ENCODE measurements at regions not wholly inside any gene's neighbourhood (a gene's known extent, or its start where the extent isn't known, plus 50 kb on each side); places are given as distances from the start of the nearest gene placed in this dataset.

DNA sequence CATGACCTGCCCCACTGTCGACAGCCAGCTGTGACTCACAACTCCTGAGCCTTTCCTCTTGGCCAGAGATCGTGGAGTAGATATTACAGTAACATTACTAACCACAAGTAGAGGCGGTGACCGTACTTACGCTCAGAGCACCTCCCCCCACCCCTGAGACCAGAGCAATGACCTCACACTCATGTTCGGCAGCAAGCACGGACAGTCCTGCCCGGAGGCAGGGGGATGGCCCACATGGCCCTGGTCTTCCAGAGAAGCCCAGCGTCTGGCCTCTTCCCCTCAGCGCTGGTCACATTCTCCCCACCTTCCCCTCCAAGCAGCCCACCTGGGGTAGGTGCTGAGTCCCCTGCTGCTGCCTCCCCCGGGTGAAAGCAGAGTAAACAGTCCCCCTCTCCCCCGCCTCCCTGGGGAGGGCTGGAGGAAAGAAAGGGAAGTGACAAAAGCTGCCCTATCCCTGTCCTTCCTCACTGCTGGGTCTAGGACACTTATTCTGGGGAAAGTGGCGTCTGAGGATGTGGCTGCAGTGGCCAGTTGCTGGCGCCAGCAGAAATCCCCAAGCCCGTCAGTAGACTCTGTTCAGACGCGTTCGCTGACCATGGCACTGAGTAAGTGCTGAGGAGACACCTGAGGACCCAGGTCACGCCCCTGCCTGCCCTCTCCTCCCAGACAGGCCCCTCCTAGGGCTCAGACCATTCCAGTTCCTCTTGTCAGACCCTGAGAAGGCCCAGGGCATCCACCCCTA is 68.5 kb downstream of the MRPL14 start:
- intact Hi-C loops (cut with micrococcal nuclease) = loop anchor here (1.0 to 2.0 kb wide), 5 partner anchors 15 to 106 kb away; no protein-coding TSS in a partner anchor
- BruUV-seq (replicated peaks) = TSS peak; percentile 92
- Histone ChIP-seq H3K27ac (ENCODE audit: extremely low read depth, low read depth, low read length) (peak overlapping the region; percentile 97), H3K4me2 (ENCODE audit: insufficient read depth, low read length) (peak overlapping the region; percentile 81), H2AFZ (ENCODE audit: low read depth, low read length) (peak overlapping the region; percentile 90), H3K79me2 (ENCODE audit: control insufficient read depth, insufficient read depth, low read length) (no peaks in the 10 kb centered on the region), H3K9me3 (replicated peaks; ENCODE audit: control insufficient read depth, insufficient read depth, low read depth, low read length) (peaks cover 15% of the 10 kb centered on the region), H3K36me3 (ENCODE audit: control insufficient read depth, insufficient read depth, low read length) (no peaks in the 10 kb centered on the region; the same call in 2 of the 3 replicates), H3K4me1 (replicated peaks in 1 of 2; ENCODE audit: control insufficient read depth in 2 of 2, insufficient read depth in 2 of 2, low read length in 2 of 2) (peaks cover 52 to 63% of the 10 kb centered on the region in 2 experiments), H3K9ac (ENCODE audit: insufficient read depth in 1 of 2, low read depth in 2 of 2, low read length in 2 of 2) (peak overlapping the region; percentile 73 to 93), H4K20me1 (replicated peaks; ENCODE audit: control insufficient read depth, insufficient read depth, low read length) (no peaks in the 10 kb centered on the region), H3K4me3 (peak overlapping the region; percentile 21; the same call in 1 of the 2 replicates), H3K27me3 (ENCODE audit: control insufficient read depth in 2 of 2, insufficient read depth in 2 of 2, low read length in 2 of 2) (no peaks in the 10 kb centered on the region), H3K9me1 (ENCODE audit: control insufficient read depth, insufficient read depth, low read length) (no peaks in the 10 kb centered on the region)
- in situ Hi-C loops (cut with MboI) = loop anchor here (5.0 kb wide), 1 partner anchor 286 kb away; the partner anchor contains the start of gene VEGFA
- DNase-seq (ENCODE audit: extremely low read depth in 1 of 4, low spot score in 3 of 4) = peak; percentile 96 to 99 (median 98)
- POLR2A ChIA-PET = interaction anchor here (0.6 to 2.5 kb wide), 27 partner anchors 8 to 719 kb away, joined by 3 to 16 read pairs (median 3); partner anchors contain the start of gene GTPBP2
- WGBS (ENCODE audit: insufficient coverage, low coverage, missing lambda C conversion rate) = 6% methylated on average over 18 of the region's 19 CpGs
- peak; percentile 100 for FAIRE-seq
- CTCF ChIA-PET (ENCODE audit: low intra/inter-chr PET ratio) = no interaction called here
- ATAC-seq = peak; percentile 93
- 0 out of 2 replicates have a peak, but pooled peaks have one; percentile 12 for TF ChIP-seq HDGF (IDR thresholded peaks at IDR 0.05)
- peak; percentile 89; the same call in 1 of the 2 replicates for TF ChIP-seq ZKSCAN8 (CRISPR knock-in tag; IDR thresholded peaks at IDR 0.05)
- TF ChIP-seq PHF20 (IDR thresholded peaks at IDR 0.05; ENCODE audit: partially characterized antibody) = no peak
- TF ChIP-seq, protein P1, sequence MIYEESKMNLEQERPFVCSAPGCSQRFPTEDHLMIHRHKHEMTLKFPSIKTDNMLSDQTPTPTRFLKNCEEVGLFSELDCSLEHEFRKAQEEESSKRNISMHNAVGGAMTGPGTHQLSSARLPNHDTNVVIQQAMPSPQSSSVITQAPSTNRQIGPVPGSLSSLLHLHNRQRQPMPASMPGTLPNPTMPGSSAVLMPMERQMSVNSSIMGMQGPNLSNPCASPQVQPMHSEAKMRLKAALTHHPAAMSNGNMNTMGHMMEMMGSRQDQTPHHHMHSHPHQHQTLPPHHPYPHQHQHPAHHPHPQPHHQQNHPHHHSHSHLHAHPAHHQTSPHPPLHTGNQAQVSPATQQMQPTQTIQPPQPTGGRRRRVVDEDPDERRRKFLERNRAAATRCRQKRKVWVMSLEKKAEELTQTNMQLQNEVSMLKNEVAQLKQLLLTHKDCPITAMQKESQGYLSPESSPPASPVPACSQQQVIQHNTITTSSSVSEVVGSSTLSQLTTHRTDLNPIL (CRISPR knock-in tag; IDR thresholded peaks at IDR 0.05) = peak; percentile 92
- TF ChIP-seq, protein P2, sequence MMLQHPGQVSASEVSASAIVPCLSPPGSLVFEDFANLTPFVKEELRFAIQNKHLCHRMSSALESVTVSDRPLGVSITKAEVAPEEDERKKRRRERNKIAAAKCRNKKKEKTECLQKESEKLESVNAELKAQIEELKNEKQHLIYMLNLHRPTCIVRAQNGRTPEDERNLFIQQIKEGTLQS (IDR thresholded peaks at IDR 0.05) = peak; percentile 98
- TF ChIP-seq, protein P2 (CRISPR knock-in tag; conservative IDR thresholded peaks at IDR 0.05) = peak; percentile 95
- TF ChIP-seq, protein P3, sequence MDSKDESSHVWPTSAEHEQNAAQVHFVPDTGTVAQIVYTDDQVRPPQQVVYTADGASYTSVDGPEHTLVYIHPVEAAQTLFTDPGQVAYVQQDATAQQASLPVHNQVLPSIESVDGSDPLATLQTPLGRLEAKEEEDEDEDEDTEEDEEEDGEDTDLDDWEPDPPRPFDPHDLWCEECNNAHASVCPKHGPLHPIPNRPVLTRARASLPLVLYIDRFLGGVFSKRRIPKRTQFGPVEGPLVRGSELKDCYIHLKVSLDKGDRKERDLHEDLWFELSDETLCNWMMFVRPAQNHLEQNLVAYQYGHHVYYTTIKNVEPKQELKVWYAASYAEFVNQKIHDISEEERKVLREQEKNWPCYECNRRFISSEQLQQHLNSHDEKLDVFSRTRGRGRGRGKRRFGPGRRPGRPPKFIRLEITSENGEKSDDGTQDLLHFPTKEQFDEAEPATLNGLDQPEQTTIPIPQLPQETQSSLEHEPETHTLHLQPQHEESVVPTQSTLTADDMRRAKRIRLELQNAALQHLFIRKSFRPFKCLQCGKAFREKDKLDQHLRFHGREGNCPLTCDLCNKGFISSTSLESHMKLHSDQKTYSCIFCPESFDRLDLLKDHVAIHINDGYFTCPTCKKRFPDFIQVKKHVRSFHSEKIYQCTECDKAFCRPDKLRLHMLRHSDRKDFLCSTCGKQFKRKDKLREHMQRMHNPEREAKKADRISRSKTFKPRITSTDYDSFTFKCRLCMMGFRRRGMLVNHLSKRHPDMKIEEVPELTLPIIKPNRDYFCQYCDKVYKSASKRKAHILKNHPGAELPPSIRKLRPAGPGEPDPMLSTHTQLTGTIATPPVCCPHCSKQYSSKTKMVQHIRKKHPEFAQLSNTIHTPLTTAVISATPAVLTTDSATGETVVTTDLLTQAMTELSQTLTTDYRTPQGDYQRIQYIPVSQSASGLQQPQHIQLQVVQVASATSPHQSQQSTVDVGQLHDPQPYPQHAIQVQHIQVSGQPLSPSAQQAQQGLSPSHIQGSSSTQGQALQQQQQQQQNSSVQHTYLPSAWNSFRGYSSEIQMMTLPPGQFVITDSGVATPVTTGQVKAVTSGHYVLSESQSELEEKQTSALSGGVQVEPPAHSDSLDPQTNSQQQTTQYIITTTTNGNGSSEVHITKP (IDR thresholded peaks at IDR 0.05; ENCODE audit: partially characterized antibody) = peak; percentile 63
- TF ChIP-seq KDM1A (IDR thresholded peaks at IDR 0.05) = no peak; a peak in 1 of 4 replicates
- no peak for TF ChIP-seq EZH2 (IDR thresholded peaks at IDR 0.05; ENCODE audit: borderline replicate concordance, low read depth, low read length)
- peak; percentile 85 to 90 for TF ChIP-seq TRIM24 (IDR thresholded peaks at IDR 0.05)
- TF ChIP-seq SREBF2 (CRISPR knock-in tag; IDR thresholded peaks at IDR 0.05) = peak; percentile 81; the same call in 1 of the 2 replicates
- no peak for TF ChIP-seq MCM7 (IDR thresholded peaks at IDR 0.05)
- TF ChIP-seq HIVEP1 (CRISPR knock-in tag; IDR thresholded peaks at IDR 0.05) = peak; percentile 91
- peak; percentile 98 for TF ChIP-seq SMARCE1 (IDR thresholded peaks at IDR 0.05)
- no peak for TF ChIP-seq FOXA1 (IDR thresholded peaks at IDR 0.05; ENCODE audit: borderline replicate concordance)
- peak; percentile 75; the same call in 1 of the 2 replicates for TF ChIP-seq POLR2AphosphoS2 (IDR thresholded peaks at IDR 0.05; ENCODE audit: low read length)
- TF ChIP-seq SAP30 (IDR thresholded peaks at IDR 0.05; ENCODE audit: borderline replicate concordance, insufficient read depth, low read depth, low read length, poor library complexity, severe bottlenecking) = no peak

All from K562 (cell line).